GM18505 (cell line): ENCODE measurements at regions not wholly inside any gene's neighbourhood (a gene's known extent, or its start where the extent isn't known, plus 50 kb on each side); places are given as distances from the start of the nearest gene placed in this dataset.
"Not testable (repeated sequence)": the region's sequence is repeated elsewhere in the genome, so short reads cannot be mapped to it uniquely, and the experiment has no call there.

ENCODE experiments used
- ATAC-seq: cut with Tn5 transposase; IDR thresholded peaks from one replicate; pipeline ENCODE4 v1.9.1; 2021; ENCODE audit not compliant: unreplicated experiment
- POLR2A ChIP-seq: IDR thresholded peaks from 4 replicates; pipeline ENCODE4 v1.6.1; 2011; ENCODE audit warnings: borderline replicate concordance; ENCODE audit not compliant: insufficient read depth, insufficient read length; ENCODE audit errors: extremely low read depth

GRCh38 chr17:77282524-77283515, 142.1 kb downstream of the SEC14L1 start:
- no peak for ATAC-seq
- no peak for TF ChIP-seq POLR2A

DNA sequence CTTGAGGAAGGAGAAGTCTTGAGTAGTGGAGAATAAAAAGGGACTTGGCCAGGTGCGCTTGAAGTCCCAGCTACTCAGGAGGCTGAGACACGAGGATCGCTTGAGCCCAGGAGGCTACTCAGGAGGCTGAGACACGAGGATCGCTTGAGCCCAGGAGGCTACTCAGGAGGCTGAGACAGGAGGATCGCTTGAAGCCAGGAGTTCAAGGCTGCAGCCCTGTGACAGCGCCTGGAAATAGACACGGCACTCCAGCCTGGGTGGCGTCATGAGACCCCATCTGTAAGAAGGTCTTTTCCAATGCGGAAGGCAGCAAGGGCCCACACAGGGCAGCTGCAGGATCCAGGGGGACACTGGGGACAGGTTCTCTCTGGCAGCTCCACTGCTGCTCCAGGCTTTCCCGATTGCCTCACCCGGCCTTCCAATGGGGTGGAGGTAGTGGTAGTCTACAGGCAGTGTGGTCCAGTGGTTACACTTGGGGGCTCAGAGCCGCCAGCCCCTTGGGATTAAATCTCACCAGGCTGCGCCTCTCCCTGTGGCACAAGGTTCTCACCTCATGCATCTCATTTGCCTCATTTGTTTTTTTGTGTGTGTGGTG, 143.4 kb downstream of the SEC14L1 start:
- no peak for ATAC-seq
- TF ChIP-seq POLR2A = no peak

DNA sequence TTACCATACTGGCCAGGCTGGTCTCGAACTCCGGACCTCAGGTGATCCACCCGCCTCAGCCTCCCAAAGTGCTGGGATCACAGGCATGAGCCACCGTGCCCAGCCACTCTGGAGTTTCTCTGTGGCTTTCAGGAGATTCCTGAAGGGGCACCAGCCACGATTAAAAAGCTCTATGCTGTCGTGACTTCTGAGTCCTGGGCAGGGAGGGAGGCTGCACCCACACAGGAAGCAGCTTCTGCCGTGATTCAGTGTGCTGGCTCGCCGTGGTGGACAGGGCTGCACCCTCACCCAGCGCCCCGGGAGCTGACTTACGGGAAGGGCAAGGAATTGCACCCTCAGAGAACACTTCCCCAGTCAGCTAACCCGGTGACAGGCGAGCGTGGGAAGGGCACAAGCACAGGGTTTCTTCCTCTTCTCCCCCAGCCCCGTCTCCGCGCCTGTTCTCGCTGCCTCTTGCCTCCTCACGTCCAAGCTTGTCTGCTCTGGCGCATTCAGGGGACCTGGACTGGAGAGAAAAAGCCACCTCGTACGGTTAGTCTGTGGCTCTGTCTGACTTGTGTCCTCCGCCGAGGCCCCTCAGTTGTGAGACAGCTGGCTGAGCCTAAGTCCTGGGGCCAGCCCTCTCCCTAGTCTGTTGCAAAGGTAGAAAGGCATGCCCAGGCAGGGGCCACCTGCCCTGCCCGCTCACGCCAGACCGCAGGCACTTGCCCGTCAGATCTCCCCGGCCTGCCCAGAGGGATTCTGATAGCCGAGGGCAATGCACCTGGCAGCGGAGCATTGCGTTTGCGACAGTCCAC, 145.0 kb downstream of the SEC14L1 start:
- TF ChIP-seq POLR2A = no peak
- no peak for ATAC-seq

DNA sequence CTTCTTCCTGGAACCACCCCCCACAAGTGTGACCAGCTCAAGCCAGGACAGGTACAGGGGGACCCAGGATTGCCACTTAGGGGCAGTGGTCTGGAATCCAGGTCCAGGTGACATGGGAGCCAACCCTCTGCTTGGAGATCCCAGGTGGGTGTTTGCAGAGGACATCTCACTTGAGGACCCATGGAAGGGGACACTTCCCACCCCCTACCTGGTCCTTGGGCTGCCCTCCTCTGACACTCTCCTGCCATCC, 145.5 kb downstream of the SEC14L1 start:
- no peak for ATAC-seq
- no peak for TF ChIP-seq POLR2A

- TF ChIP-seq POLR2A = no peak
- no peak for ATAC-seq
Observed at GRCh38 chr17:77286641-77287431, 146.1 kb downstream of the SEC14L1 start.

DNA sequence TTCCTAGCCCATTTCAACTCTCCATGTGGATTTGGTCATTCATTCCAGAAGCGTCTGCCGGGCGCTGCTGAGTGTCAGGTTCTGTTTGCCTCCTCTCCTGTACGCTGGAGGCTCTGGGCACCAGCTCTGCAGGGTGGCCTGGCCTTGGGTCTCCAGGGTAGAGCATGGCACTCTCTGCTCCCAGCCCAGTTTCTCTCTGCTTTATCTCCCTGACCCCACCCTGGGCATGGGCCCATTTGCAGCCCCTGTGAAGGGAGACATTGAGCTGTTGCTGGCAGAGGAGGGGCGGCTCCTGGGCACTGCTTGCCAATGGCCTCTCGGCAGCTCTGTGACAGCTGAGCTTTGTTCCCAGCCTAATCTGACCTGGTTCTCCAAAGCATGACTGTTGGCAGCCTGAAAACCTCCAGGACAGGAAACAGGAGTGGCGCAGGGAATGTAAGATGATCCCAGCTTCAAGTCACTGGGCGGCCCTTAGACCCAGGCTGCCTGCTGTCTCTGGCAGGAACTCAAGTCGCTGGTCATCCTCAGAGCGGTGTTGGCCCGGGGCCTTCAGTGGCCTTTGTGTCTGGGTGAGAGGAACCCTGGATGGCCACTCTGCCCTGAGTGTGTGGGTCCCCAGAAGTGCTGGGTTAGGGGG, 146.8 kb downstream of the SEC14L1 start:
- TF ChIP-seq POLR2A = no peak
- no peak for ATAC-seq

DNA sequence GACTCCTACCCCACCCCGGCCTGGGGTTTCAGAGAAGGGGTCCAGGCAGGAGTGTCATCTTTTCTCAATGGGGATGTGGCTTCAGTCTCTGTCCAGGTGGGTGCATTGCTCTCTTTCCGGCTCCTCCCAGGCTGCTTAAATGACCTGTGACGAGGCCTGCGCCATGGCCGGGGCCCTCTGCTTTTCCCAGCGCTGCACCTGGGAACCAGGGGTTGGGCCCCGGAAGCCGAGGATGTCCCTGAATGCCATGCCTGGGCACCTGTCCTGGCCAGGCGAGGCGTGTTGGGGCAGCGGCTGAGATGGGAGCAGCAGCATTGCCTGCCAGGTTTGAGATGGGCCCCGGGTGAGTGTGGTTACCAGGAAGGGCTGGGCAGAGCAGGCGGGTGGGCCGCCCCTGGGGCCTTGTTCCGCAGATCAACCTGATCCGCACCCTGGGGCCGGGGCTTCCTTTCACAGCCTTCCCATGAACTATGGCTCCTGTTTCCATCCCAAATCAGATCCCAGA, 147.4 kb downstream of the SEC14L1 start:
- no peak for ATAC-seq
- TF ChIP-seq POLR2A = no peak

DNA sequence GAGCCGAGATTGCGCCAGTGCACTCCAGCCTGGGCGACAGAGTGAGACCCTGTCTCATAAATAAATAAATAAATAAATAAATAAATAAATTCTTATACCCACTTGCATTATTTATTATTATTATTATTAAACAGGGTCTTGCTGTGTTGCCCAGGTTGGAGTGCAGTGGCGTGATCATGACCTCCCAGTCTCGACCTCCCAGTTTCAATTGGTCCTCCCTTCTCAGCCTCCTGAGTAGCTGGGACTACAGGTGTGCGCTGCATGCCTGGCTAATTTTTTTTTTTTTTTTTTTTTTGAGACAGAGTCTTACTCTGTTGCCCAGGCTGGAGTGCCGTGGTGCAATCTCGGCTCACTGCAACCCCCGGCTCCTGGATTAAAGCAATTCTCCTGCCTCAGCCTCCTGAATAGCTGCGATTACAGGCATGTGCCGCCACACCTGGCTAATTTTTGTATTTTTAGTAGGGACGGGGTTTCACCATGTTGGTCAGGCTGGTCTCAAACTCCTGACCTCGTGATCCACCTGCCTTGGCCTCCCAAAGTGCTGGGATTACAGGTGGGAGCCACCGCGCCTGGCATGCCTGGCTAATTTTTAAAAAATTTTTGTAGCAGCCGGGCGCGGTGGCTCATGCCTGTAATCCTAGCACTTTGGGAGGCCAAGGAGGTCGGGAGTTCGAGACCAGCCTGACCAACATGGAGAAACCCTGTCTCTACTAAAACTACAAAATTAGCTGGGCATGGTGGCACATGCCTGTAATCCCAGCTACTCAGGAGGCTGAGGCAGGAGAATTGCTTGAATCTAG, 150.2 kb downstream of the SEC14L1 start:
- not testable (repeated sequence) for ATAC-seq

DNA sequence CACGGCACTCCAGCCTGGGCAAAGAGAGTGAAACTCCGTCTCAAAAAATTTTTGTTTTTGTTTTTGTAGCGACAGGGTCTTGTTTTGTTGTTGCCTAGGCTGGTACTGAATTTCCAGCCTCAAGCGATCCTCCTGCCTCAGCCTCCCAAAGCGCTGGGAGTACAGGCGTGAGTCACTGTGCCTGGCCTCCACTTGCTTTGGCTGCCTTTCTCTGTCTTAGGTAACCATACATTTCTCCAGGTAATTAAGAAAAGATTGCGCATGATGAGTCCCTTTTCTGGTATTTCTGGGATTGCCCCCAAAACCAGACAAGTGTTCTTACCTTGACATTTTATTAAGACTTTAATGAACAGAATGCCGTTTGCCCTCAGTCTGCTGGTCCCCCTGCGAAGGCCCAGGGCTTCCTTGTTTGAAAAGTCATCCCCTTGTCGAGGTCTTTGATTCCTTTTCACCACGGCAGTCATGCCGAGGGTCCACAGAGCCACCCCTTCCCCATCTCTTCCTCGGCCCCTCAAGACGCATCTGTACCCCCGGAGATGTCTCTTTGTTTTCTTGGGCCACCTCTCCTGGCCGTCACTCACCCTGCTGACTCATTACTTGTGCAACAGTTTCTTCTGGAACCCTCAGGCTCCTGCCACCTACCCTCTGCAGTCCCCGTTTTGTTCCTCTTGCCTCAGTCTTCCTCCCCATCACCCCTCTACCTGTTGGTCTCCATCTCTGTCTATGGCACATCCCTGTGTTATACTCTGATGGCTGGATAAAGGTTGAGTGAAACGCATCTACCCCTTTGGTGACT, 151.0 kb downstream of the SEC14L1 start:
- no peak for TF ChIP-seq POLR2A
- no peak for ATAC-seq

- TF ChIP-seq POLR2A = no peak
- ATAC-seq = no peak
Observed at GRCh38 chr17:77294761-77295160, 154.0 kb downstream of the SEC14L1 start.

GRCh38 chr17:77295241-77295853, 154.6 kb downstream of the SEC14L1 start:
- no peak for TF ChIP-seq POLR2A
- ATAC-seq = no peak

- ATAC-seq = no peak
- TF ChIP-seq POLR2A = no peak
Observed at GRCh38 chr17:77296769-77297409, 156.1 kb downstream of the SEC14L1 start.
